Globus pallidus (tissue), 1 donor: ENCODE measurements at regions not wholly inside any gene's neighbourhood (a gene's known extent, or its start where the extent isn't known, plus 50 kb on each side); places are given as distances from the start of the nearest gene placed in this dataset.

Experiments used
- DNase-seq: peaks from one replicate; pipeline ENCODE4 v3.0.0-alpha.2; 2015; ENCODE audit warnings: low spot score

- DNase-seq: no peak
Measured at GRCh38 chr2:240209493-240209892, 69.0 kb upstream of the OTOS start.

GRCh38 chr2:240210198-240210965 is 69.9 kb upstream of the OTOS start:
- no peak for DNase-seq

GRCh38 chr2:240211096-240211495 is 70.6 kb upstream of the OTOS start:
- DNase-seq: no peak

GRCh38 chr2:240211598-240212424 is 71.4 kb upstream of the OTOS start:
- no peak for DNase-seq

- no peak for DNase-seq
Measured at GRCh38 chr2:240212425-240213225, 72.2 kb upstream of the OTOS start.

- DNase-seq: peak; percentile 54
Measured at GRCh38 chr2:240213226-240213475, 72.7 kb upstream of the OTOS start.

- peak; percentile 48 for DNase-seq
Measured at GRCh38 chr2:240213476-240214421, 73.3 kb upstream of the OTOS start.

GRCh38 chr2:240214790-240215675 is 74.6 kb upstream of the OTOS start:
- no peak for DNase-seq

GRCh38 chr2:240215676-240216051 is 75.2 kb upstream of the OTOS start:
- DNase-seq: no peak

GRCh38 chr2:240216167-240216566 is 75.7 kb upstream of the OTOS start:
- no peak for DNase-seq

- no peak for DNase-seq
Measured at GRCh38 chr2:240217431-240218301, 77.2 kb upstream of the OTOS start.

GRCh38 chr2:240219208-240219890 is 78.9 kb upstream of the OTOS start:
- no peak for DNase-seq

- no peak for DNase-seq
Measured at GRCh38 chr2:240220371-240220770, 79.9 kb upstream of the OTOS start.

- no peak for DNase-seq
Measured at GRCh38 chr2:240223631-240224030, 83.2 kb upstream of the OTOS start.

GRCh38 chr2:240224676-240225075 is 84.2 kb upstream of the OTOS start:
- no peak for DNase-seq

GRCh38 chr2:240225131-240225530 is 84.7 kb upstream of the OTOS start:
- DNase-seq: no peak

GRCh38 chr2:240225660-240226475 is 85.4 kb upstream of the OTOS start:
- no peak for DNase-seq
